Astrocyte of the cerebellum (primary cell): ENCODE measurements at regions not wholly inside any gene's neighbourhood (a gene's known extent, or its start where the extent isn't known, plus 50 kb on each side); places are given as distances from the start of the nearest gene placed in this dataset.

Source experiments
- DNase-seq: peaks from one replicate; pipeline ENCODE4 v3.0.0-alpha.2; 2011; ENCODE audit warnings: low read depth
- H3K4me3 ChIP-seq: 2 replicates; pipeline ENCODE4 v1.5.1; 2011; ENCODE audit warnings: mild to moderate bottlenecking, low read depth, low read length, moderate library complexity
- in situ Hi-C: cut with HindIII; loops from 2 replicates; pipeline ENCODE4 v1.10.0; 2017; ENCODE audit warnings: low sequenced_read_pairs
- TF ChIP-seq, protein P1 (sequence below): IDR thresholded peaks from 2 replicates; pipeline ENCODE4 v1.5.1; 2012; ENCODE audit warnings: low read length, low read depth, moderate library complexity, mild to moderate bottlenecking; ENCODE audit errors: missing control alignments

- in situ Hi-C loops, result no loop called here
- no peak overlapping the region for H3K4me3 ChIP-seq
- no peak for DNase-seq
- TF ChIP-seq, protein P1, sequence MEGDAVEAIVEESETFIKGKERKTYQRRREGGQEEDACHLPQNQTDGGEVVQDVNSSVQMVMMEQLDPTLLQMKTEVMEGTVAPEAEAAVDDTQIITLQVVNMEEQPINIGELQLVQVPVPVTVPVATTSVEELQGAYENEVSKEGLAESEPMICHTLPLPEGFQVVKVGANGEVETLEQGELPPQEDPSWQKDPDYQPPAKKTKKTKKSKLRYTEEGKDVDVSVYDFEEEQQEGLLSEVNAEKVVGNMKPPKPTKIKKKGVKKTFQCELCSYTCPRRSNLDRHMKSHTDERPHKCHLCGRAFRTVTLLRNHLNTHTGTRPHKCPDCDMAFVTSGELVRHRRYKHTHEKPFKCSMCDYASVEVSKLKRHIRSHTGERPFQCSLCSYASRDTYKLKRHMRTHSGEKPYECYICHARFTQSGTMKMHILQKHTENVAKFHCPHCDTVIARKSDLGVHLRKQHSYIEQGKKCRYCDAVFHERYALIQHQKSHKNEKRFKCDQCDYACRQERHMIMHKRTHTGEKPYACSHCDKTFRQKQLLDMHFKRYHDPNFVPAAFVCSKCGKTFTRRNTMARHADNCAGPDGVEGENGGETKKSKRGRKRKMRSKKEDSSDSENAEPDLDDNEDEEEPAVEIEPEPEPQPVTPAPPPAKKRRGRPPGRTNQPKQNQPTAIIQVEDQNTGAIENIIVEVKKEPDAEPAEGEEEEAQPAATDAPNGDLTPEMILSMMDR, result no peak
These were observed 339.5 kb upstream of the DIPK2B start for GRCh38 chrX:45540181-45540580.

- no peak for DNase-seq
- no peak overlapping the region for H3K4me3 ChIP-seq
- TF ChIP-seq, protein P1, result no peak
- in situ Hi-C loops, result no loop called here
These were observed 337.3 kb upstream of the DIPK2B start for GRCh38 chrX:45537936-45538335.

DNA sequence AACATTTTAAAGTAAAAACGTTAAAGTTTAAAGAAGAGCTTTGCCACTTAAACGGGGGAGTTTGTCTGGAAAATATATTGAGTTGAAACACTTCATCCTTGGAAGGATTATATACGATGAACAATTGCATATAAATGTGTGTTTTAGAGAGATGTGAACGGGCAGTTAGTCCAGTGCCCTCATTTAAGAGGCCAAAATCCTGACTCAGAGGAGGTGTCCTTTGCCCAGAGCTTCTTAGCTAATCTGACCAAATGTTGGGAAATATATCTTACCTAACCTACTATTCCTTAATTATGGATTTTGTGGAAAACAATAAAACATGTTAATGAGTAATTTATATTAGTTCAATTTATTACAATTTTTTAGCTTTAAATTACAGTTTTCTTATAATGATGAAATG, 327.2 kb upstream of the DIPK2B start:
- in situ Hi-C loops, result no loop called here
- no peak overlapping the region for H3K4me3 ChIP-seq
- TF ChIP-seq, protein P1, result no peak
- no peak for DNase-seq

GRCh38 chrX:45524805-45525204, 324.1 kb upstream of the DIPK2B start:
- TF ChIP-seq, protein P1, result no peak
- DNase-seq, result no peak
- H3K4me3 ChIP-seq, result no peak overlapping the region
- in situ Hi-C loops, result no loop called here

GRCh38 chrX:45524296-45524695, 323.6 kb upstream of the DIPK2B start:
- no peak for DNase-seq
- TF ChIP-seq, protein P1, result no peak
- in situ Hi-C loops, result no loop called here

DNA sequence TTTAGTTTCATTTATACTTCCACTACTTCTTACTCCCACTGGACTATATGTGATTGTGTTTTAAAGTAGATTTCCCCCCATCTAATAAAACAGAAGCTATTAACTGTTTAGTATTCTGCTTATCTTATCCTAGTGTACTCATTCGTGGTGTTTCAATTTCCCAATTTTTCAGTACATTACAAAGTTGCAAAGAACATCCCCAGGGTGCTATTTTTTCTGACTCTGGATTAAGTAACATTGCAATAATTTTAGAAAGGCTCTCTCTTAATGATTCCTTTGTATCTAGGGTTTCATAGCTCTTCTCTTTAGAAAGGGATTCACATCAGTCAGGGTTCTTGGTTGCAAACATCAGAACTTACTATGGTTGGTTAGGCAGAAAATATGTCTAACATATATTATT, 317.9 kb upstream of the DIPK2B start:
- in situ Hi-C loops, result no loop called here
- DNase-seq, result no peak
- TF ChIP-seq, protein P1, result no peak
- H3K4me3 ChIP-seq, result no peak overlapping the region

More at GRCh38 chrX:45524296-45524695, 323.6 kb upstream of the DIPK2B start:
- no peak overlapping the region for H3K4me3 ChIP-seq
